Neural cell (in vitro differentiated cells): ENCODE measurements at regions not wholly inside any gene's neighbourhood (a gene's known extent, or its start where the extent isn't known, plus 50 kb on each side); places are given as distances from the start of the nearest gene placed in this dataset.

Experiments
- H2AFZ ChIP-seq: fragments of 200-600, 300-800 bp; sonication (generic), shearing (Covaris generic); 2 replicates; pipeline ENCODE4 v1.6.0; 2014; ENCODE audit warnings: low read depth, mild to moderate bottlenecking, antibody characterized with exemption, low read length, moderate library complexity
- H3F3A ChIP-seq: fragments of 200-600 bp; shearing (Covaris generic); 2 replicates; pipeline ENCODE4 v1.6.1; 2016; ENCODE audit warnings: mild to moderate bottlenecking, moderate library complexity, mixed read lengths, antibody characterized with exemption, low read length; ENCODE audit not compliant: insufficient read depth, poor library complexity, severe bottlenecking
- H3K27ac ChIP-seq: fragments of 200-600, 300-800 bp; sonication (generic), shearing (Covaris generic); 2 replicates; pipeline ENCODE4 v1.5.1; 2014; ENCODE audit warnings: mild to moderate bottlenecking, low read length, moderate library complexity
- H3K27me3 ChIP-seq: fragments of 300-800, 200-600 bp; sonication (generic), shearing (Covaris generic); 2 replicates; pipeline ENCODE4 v1.6.0; 2014; ENCODE audit warnings: mild to moderate bottlenecking, low read depth, low read length, moderate library complexity; ENCODE audit not compliant: insufficient read depth
- H3K36me3 ChIP-seq: fragments of 300-800, 200-600 bp; sonication (generic), shearing (Covaris generic); 2 replicates; pipeline ENCODE4 v1.5.1; 2014; ENCODE audit warnings: mild to moderate bottlenecking, antibody characterized with exemption, low read length, moderate library complexity; ENCODE audit not compliant: insufficient read depth
- H3K4me2 ChIP-seq: fragments of 300-800, 200-600 bp; sonication (generic), shearing (Covaris generic); 2 replicates; pipeline ENCODE4 v1.6.0; 2014; ENCODE audit warnings: mild to moderate bottlenecking, low read length
- H3K4me3 ChIP-seq: fragments of 300-800, 200-600 bp; sonication (generic), shearing (Covaris generic); 2 replicates; pipeline ENCODE4 v1.5.1; 2014; ENCODE audit warnings: mild to moderate bottlenecking, low read length, moderate library complexity
- H3K79me2 ChIP-seq: fragments of 200-600 bp; shearing (Covaris generic); replicated peaks from 2 replicates; pipeline ENCODE4 v1.6.0; 2014; ENCODE audit warnings: mild to moderate bottlenecking, low read length, moderate library complexity; ENCODE audit not compliant: insufficient read depth
- H3K9ac ChIP-seq: fragments of 300-800, 200-600 bp; sonication (generic), shearing (Covaris generic); 2 replicates; pipeline ENCODE4 v1.6.1; 2016; ENCODE audit warnings: mild to moderate bottlenecking, low read length, mixed read lengths
- H3K9me2 ChIP-seq: fragments of 200-600 bp; shearing (Covaris generic); 2 replicates; pipeline ENCODE4 v1.6.1; 2016; ENCODE audit warnings: mild to moderate bottlenecking, low read length, mixed read lengths; ENCODE audit not compliant: insufficient read depth
- H3K9me3 ChIP-seq: fragments of 200-600, 300-800 bp; sonication (generic), shearing (Covaris generic); 2 replicates; pipeline ENCODE4 v1.6.1; 2016; ENCODE audit warnings: mild to moderate bottlenecking, mixed run types, low read length, moderate library complexity, mixed read lengths
- H4K20me1 ChIP-seq: fragments of 200-600 bp; shearing (Covaris generic); 2 replicates; pipeline ENCODE4 v1.6.1; 2016; ENCODE audit warnings: mild to moderate bottlenecking, mixed run types; ENCODE audit not compliant: insufficient read depth
- CTCF ChIP-seq: fragments of 450-650 bp; IDR thresholded peaks from 2 replicates; pipeline ENCODE4 v1.5.1; 2014; ENCODE audit warnings: antibody characterized with exemption, mild to moderate bottlenecking, moderate library complexity; ENCODE audit not compliant: poor library complexity, severe bottlenecking
- EP300 ChIP-seq: fragments of 450-650 bp; conservative IDR thresholded peaks from 2 replicates; pipeline ENCODE4 v1.6.1; 2014; ENCODE audit warnings: antibody characterized with exemption, mild to moderate bottlenecking, moderate library complexity; ENCODE audit not compliant: poor library complexity, severe bottlenecking
- EZH2 ChIP-seq: fragments of 200-600, 300-800 bp; shearing (Covaris generic), sonication (generic); IDR thresholded peaks from 2 replicates; pipeline ENCODE4 v1.6.1; 2014; ENCODE audit warnings: antibody characterized with exemption, low read length, borderline replicate concordance, mild to moderate bottlenecking; ENCODE audit not compliant: insufficient read depth, poor library complexity, severe bottlenecking
- MXI1 ChIP-seq: fragments of 450-650 bp; conservative IDR thresholded peaks from 2 replicates; pipeline ENCODE4 v1.6.1; 2014; ENCODE audit warnings: antibody characterized with exemption, mild to moderate bottlenecking; ENCODE audit not compliant: poor library complexity, severe bottlenecking
- POLR2AphosphoS5 ChIP-seq: IDR thresholded peaks from 2 replicates; pipeline ENCODE4 v1.6.1; 2012
- RAD21 ChIP-seq: fragments of 450-650 bp; conservative IDR thresholded peaks from 2 replicates; pipeline ENCODE4 v1.6.1; 2014; ENCODE audit warnings: antibody characterized with exemption, mild to moderate bottlenecking, moderate library complexity
- REST ChIP-seq: IDR thresholded peaks from 2 replicates; pipeline ENCODE4 v1.6.1; 2012; ENCODE audit warnings: borderline replicate concordance
- SMC3 ChIP-seq: fragments of 450-650 bp; conservative IDR thresholded peaks from 2 replicates; pipeline ENCODE4 v1.6.1; 2014; ENCODE audit warnings: antibody characterized with exemption, mild to moderate bottlenecking, moderate library complexity; ENCODE audit not compliant: poor library complexity
- TAF1 ChIP-seq: IDR thresholded peaks from 2 replicates; pipeline ENCODE4 v1.6.1; 2012; ENCODE audit warnings: low read depth

GRCh38 chr10:75304741-75305390, 69.1 kb upstream of the COMTD1 start:
- H4K20me1 ChIP-seq, result no peaks in the 10 kb centered on the region
- H3K9ac ChIP-seq, result no peak overlapping the region

GRCh38 chr10:75304313-75304712, 68.6 kb upstream of the COMTD1 start:
- Histone ChIP-seq H3K4me2 (no peak overlapping the region), H2AFZ (no peak overlapping the region), H3K36me3 (no peaks in the 10 kb centered on the region), H4K20me1 (no peaks in the 10 kb centered on the region), H3K4me3 (no peak overlapping the region), H3K9ac (no peak overlapping the region), H3F3A (no peaks in the 10 kb centered on the region), H3K9me3 (peaks cover 8% of the 10 kb centered on the region), H3K27me3 (no peaks in the 10 kb centered on the region), H3K27ac (no peak overlapping the region), H3K79me2 (no peaks in the 10 kb centered on the region), H3K9me2 (no peaks in the 10 kb centered on the region)
- no peak for TF ChIP-seq REST
- TF ChIP-seq TAF1, result no peak
- TF ChIP-seq SMC3, result no peak
- no peak for TF ChIP-seq RAD21
- no peak for TF ChIP-seq EZH2

More at GRCh38 chr10:75304741-75305390, 69.1 kb upstream of the COMTD1 start:
- no peak overlapping the region for H3K4me3 ChIP-seq
- H3K27ac ChIP-seq, result no peak overlapping the region
- peaks cover 8% of the 10 kb centered on the region for H3K9me3 ChIP-seq
- H2AFZ ChIP-seq, result no peak overlapping the region
- no peaks in the 10 kb centered on the region for H3K27me3 ChIP-seq
- no peaks in the 10 kb centered on the region for H3K36me3 ChIP-seq
- TF ChIP-seq REST, result no peak
- TF ChIP-seq TAF1, result no peak
- TF ChIP-seq POLR2AphosphoS5, result no peak
- TF ChIP-seq EP300, result no peak
- no peak for TF ChIP-seq CTCF
- TF ChIP-seq EZH2, result no peak
- no peak for TF ChIP-seq RAD21
- TF ChIP-seq MXI1, result no peak
- TF ChIP-seq SMC3, result no peak
- no peaks in the 10 kb centered on the region for H3F3A ChIP-seq
- no peak overlapping the region for H3K4me2 ChIP-seq
- H3K79me2 ChIP-seq, result no peaks in the 10 kb centered on the region
- H3K9me2 ChIP-seq, result no peaks in the 10 kb centered on the region
